ENCODE measurements at regions not wholly inside any gene's neighbourhood (a gene's known extent, or its start where the extent isn't known, plus 50 kb on each side); places are given as distances from the start of the nearest gene placed in this dataset.

DNA sequence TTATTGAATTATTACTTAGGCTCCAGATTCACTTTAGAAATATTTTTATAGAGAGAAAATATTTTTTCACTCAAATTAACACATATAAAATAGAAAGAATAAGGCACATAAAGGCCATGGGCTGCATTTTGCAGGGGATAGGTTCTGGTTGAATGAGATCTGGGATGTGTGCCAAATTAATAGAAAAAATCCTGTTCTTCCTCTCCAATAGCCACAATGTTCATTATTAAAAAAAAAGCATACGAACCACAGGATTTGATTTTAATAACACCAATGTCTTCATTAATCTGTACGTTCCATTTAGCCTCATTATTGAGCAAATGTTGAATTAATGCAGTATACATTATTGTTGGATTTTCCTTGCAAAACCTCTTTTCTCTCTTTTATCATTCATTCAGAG is 622.8 kb upstream of the AGTR1 start:
- no peaks in the 10 kb centered on the region for H3K27me3 ChIP-seq (ENCODE audit: control insufficient read depth, low read length)
- no peaks in the 10 kb centered on the region for H3F3A ChIP-seq (ENCODE audit: control insufficient read depth, insufficient read depth)
- no peaks in the 10 kb centered on the region for H3K9me2 ChIP-seq (replicated peaks; ENCODE audit: control insufficient read depth, low read length)
- H3K27ac ChIP-seq (ENCODE audit: low read depth, low read length) = no peak overlapping the region
- H3K36me3 ChIP-seq (ENCODE audit: control insufficient read depth, low read length) = no peaks in the 10 kb centered on the region
- H3K79me2 ChIP-seq (ENCODE audit: control insufficient read depth, low read length) = no peaks in the 10 kb centered on the region
- no peaks in the 10 kb centered on the region for H4K20me1 ChIP-seq (ENCODE audit: control insufficient read depth, insufficient read depth, low read depth, low read length)
- TF ChIP-seq CTCF (IDR thresholded peaks at IDR 0.05; ENCODE audit: low read depth, low read length, poor library complexity, severe bottlenecking) (no peak), EZH2phosphoT487 (IDR thresholded peaks at IDR 0.05; ENCODE audit: borderline replicate concordance, low read length) (no peak)
- H3K9me3 ChIP-seq (ENCODE audit: control insufficient read depth, insufficient read depth, low read length) = no peaks in the 10 kb centered on the region
- no peak overlapping the region for H3K4me3 ChIP-seq (ENCODE audit: low read length)
- no peak overlapping the region for H3K4me2 ChIP-seq (ENCODE audit: low read length)
- H3K4me1 ChIP-seq (ENCODE audit: control insufficient read depth, low read length) = no peaks in the 10 kb centered on the region

DNA sequence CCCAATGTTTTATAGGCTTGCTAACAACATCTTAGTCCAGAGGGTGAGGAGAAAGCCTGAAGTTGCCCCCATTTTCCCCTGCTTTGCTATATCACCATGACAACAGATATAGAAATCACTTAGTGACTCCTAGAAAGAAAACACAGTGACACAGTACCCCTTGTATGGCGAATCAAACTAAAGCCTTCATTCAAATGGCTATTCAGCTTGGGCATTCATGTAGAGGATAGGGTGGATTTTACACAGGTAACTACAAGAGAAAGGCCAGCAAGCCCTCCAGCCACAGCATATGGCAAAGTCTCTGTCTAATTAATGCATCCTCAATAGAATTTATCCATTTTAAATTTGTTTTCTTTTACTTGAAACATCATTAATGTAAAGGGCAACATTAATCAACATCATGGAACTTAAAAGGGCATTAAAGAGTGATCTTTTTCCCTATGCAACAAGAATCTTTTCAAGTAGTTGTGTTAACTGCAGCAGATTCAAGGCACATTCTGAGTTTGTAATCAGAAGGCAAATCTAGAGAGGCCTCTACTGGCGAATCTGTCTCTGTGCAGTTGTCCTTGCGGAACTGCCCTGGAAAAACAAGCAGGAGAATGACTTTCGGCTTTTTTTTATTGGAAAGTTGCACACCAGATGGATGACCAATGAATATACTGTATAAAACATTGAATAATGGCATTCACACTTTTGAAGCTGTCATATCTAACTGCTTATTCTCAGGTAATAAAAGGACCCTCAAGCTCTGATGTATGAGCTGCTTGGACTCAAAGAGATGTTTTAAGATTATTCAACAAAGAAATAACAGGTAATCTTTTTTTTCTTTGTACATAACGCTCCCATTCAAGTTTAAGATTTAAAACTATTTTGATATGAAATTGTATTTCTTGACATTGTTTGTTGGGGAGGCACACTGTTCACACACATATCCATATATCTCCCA is 621.7 kb upstream of the AGTR1 start:
- H3K9me2 ChIP-seq (replicated peaks; ENCODE audit: control insufficient read depth, low read length) = no peaks in the 10 kb centered on the region
- no peaks in the 10 kb centered on the region for H3K9me3 ChIP-seq (ENCODE audit: control insufficient read depth, insufficient read depth, low read length)
- H4K20me1 ChIP-seq (ENCODE audit: control insufficient read depth, insufficient read depth, low read depth, low read length) = no peaks in the 10 kb centered on the region
- TF ChIP-seq EZH2phosphoT487 (IDR thresholded peaks at IDR 0.05; ENCODE audit: borderline replicate concordance, low read length) (no peak), CTCF (IDR thresholded peaks at IDR 0.05; ENCODE audit: low read depth, low read length, poor library complexity, severe bottlenecking) (peak; percentile 37)
- no peak overlapping the region for H3K27ac ChIP-seq (ENCODE audit: low read depth, low read length)
- H3K4me3 ChIP-seq (ENCODE audit: low read length) = no peak overlapping the region
- no peak overlapping the region for H3K4me2 ChIP-seq (ENCODE audit: low read length)
- H3F3A ChIP-seq (ENCODE audit: control insufficient read depth, insufficient read depth) = no peaks in the 10 kb centered on the region
- H3K27me3 ChIP-seq (ENCODE audit: control insufficient read depth, low read length) = no peaks in the 10 kb centered on the region
- H3K36me3 ChIP-seq (ENCODE audit: control insufficient read depth, low read length) = no peaks in the 10 kb centered on the region
- no peaks in the 10 kb centered on the region for H3K79me2 ChIP-seq (ENCODE audit: control insufficient read depth, low read length)
- H3K4me1 ChIP-seq (ENCODE audit: control insufficient read depth, low read length) = no peaks in the 10 kb centered on the region

GRCh38 chr3:148077318-148077923 is 620.3 kb upstream of the AGTR1 start:
- no peak overlapping the region for H3K27ac ChIP-seq (ENCODE audit: low read depth, low read length)
- no peaks in the 10 kb centered on the region for H3K36me3 ChIP-seq (ENCODE audit: control insufficient read depth, low read length)
- H3K4me1 ChIP-seq (ENCODE audit: control insufficient read depth, low read length) = no peaks in the 10 kb centered on the region
- no peaks in the 10 kb centered on the region for H3K9me3 ChIP-seq (ENCODE audit: control insufficient read depth, insufficient read depth, low read length)
- no peaks in the 10 kb centered on the region for H3K79me2 ChIP-seq (ENCODE audit: control insufficient read depth, low read length)
- TF ChIP-seq CTCF (IDR thresholded peaks at IDR 0.05; ENCODE audit: low read depth, low read length, poor library complexity, severe bottlenecking) (peak; percentile 53), EZH2phosphoT487 (IDR thresholded peaks at IDR 0.05; ENCODE audit: borderline replicate concordance, low read length) (no peak)
- H3K4me3 ChIP-seq (ENCODE audit: low read length) = no peak overlapping the region
- H3K4me2 ChIP-seq (ENCODE audit: low read length) = no peak overlapping the region
- no peaks in the 10 kb centered on the region for H3F3A ChIP-seq (ENCODE audit: control insufficient read depth, insufficient read depth)
- no peaks in the 10 kb centered on the region for H3K9me2 ChIP-seq (replicated peaks; ENCODE audit: control insufficient read depth, low read length)
- no peaks in the 10 kb centered on the region for H4K20me1 ChIP-seq (ENCODE audit: control insufficient read depth, insufficient read depth, low read depth, low read length)
- H3K27me3 ChIP-seq (ENCODE audit: control insufficient read depth, low read length) = no peaks in the 10 kb centered on the region
